GM10266 (cell line): ENCODE measurements at regions not wholly inside any gene's neighbourhood (a gene's known extent, or its start where the extent isn't known, plus 50 kb on each side); places are given as distances from the start of the nearest gene placed in this dataset.

Experiments used
- DNase-seq: peaks from one replicate; pipeline ENCODE4 v3.0.0; 2012; ENCODE audit errors: extremely low spot score
- CTCF ChIP-seq: IDR thresholded peaks from 2 replicates; pipeline ENCODE4 v1.5.1; 2012; ENCODE audit warnings: mild to moderate bottlenecking, low read depth; ENCODE audit not compliant: control insufficient read depth, insufficient read depth; ENCODE audit errors: missing control alignments

GRCh38 chr5:51043745-51044144 is 339.5 kb upstream of the ISL1 start:
- DNase-seq: no peak

GRCh38 chr5:51047369-51047768 is 335.9 kb upstream of the ISL1 start:
- DNase-seq: no peak
- TF ChIP-seq CTCF: no peak

More at GRCh38 chr5:51043745-51044144, 339.5 kb upstream of the ISL1 start:
- no peak for TF ChIP-seq CTCF

GRCh38 chr5:51053361-51053760 is 329.9 kb upstream of the ISL1 start:
- no peak for DNase-seq
- no peak for TF ChIP-seq CTCF

- no peak for DNase-seq
- no peak for TF ChIP-seq CTCF
These were observed 322.3 kb upstream of the ISL1 start for GRCh38 chr5:51060953-51061352.

GRCh38 chr5:51072937-51073336 is 310.3 kb upstream of the ISL1 start:
- DNase-seq: no peak
- TF ChIP-seq CTCF: no peak

- no peak for DNase-seq
- no peak for TF ChIP-seq CTCF
These were observed 300.5 kb upstream of the ISL1 start for GRCh38 chr5:51082741-51083140.

GRCh38 chr5:51091816-51092215 is 291.4 kb upstream of the ISL1 start:
- no peak for TF ChIP-seq CTCF

More at GRCh38 chr5:51091816-51092215, 291.4 kb upstream of the ISL1 start:
- no peak for DNase-seq
